NCI-H2196 treated with DMSO at 0.1 percent for 48 hours (cell line): ENCODE measurements at regions not wholly inside any gene's neighbourhood (a gene's known extent, or its start where the extent isn't known, plus 50 kb on each side); places are given as distances from the start of the nearest gene placed in this dataset.
"Not testable (repeated sequence)": the region's sequence is repeated elsewhere in the genome, so short reads cannot be mapped to it uniquely, and the experiment has no call there.

Experiments
- DNase-seq: peaks from one replicate; lab custom pipeline; 2025; ENCODE audit not compliant: unreplicated experiment; lab: John Stamatoyannopoulos, UW

GRCh38 chr1:118303064-118303463 lies 118.0 kb upstream of the SPAG17 start:
- no peak for DNase-seq

- no peak for DNase-seq
Observed at GRCh38 chr1:118302145-118302544, 117.1 kb upstream of the SPAG17 start.

- DNase-seq = no peak
Observed at GRCh38 chr1:118300808-118301207, 115.8 kb upstream of the SPAG17 start.

GRCh38 chr1:118298397-118298796 lies 113.4 kb upstream of the SPAG17 start:
- DNase-seq = no peak

- DNase-seq = no peak
Observed at GRCh38 chr1:118297521-118297920, 112.5 kb upstream of the SPAG17 start.

- DNase-seq = no peak
Observed at GRCh38 chr1:118294875-118295642, 110.0 kb upstream of the SPAG17 start.

- DNase-seq = no peak
Observed at GRCh38 chr1:118291661-118292060, 106.6 kb upstream of the SPAG17 start.

- no peak for DNase-seq
Observed at GRCh38 chr1:118290571-118290970, 105.5 kb upstream of the SPAG17 start.

GRCh38 chr1:118290046-118290445 lies 105.0 kb upstream of the SPAG17 start:
- no peak for DNase-seq

GRCh38 chr1:118280656-118281055 lies 95.6 kb upstream of the SPAG17 start:
- not testable (repeated sequence) for DNase-seq

GRCh38 chr1:118275472-118276115 lies 90.6 kb upstream of the SPAG17 start:
- no peak for DNase-seq

- DNase-seq = no peak
Observed at GRCh38 chr1:118272884-118273283, 87.9 kb upstream of the SPAG17 start.

GRCh38 chr1:118271883-118272282 lies 86.9 kb upstream of the SPAG17 start:
- no peak for DNase-seq

GRCh38 chr1:118269598-118269997 lies 84.6 kb upstream of the SPAG17 start:
- DNase-seq = no peak

- DNase-seq = no peak
Observed at GRCh38 chr1:118266436-118266835, 81.4 kb upstream of the SPAG17 start.

- no peak for DNase-seq
Observed at GRCh38 chr1:118264343-118264742, 79.3 kb upstream of the SPAG17 start.

- no peak for DNase-seq
Observed at GRCh38 chr1:118262865-118263264, 77.8 kb upstream of the SPAG17 start.

- DNase-seq = no peak
Observed at GRCh38 chr1:118258975-118259374, 73.9 kb upstream of the SPAG17 start.

GRCh38 chr1:118257946-118258345 lies 72.9 kb upstream of the SPAG17 start:
- no peak for DNase-seq

GRCh38 chr1:118254491-118255425 lies 69.7 kb upstream of the SPAG17 start:
- DNase-seq = no peak

GRCh38 chr1:118254001-118254400 lies 69.0 kb upstream of the SPAG17 start:
- DNase-seq = no peak
